ENCODE measurements at regions not wholly inside any gene's neighbourhood (a gene's known extent, or its start where the extent isn't known, plus 50 kb on each side); places are given as distances from the start of the nearest gene placed in this dataset.

GRCh38 chr5:145393426-145393825, 441.7 kb downstream of the PRELID2 start:
- BruUV-seq (replicated peaks), result no TSS peak
- in situ Hi-C loops (cut with MboI), result no loop called here
- Histone ChIP-seq H3K9me3 (replicated peaks; ENCODE audit: control insufficient read depth, insufficient read depth, low read depth, low read length) (no peaks in the 10 kb centered on the region), H2AFZ (ENCODE audit: low read depth, low read length) (no peak overlapping the region), H3K36me3 (ENCODE audit: control insufficient read depth, insufficient read depth, low read length) (no peaks in the 10 kb centered on the region), H3K9ac (ENCODE audit: insufficient read depth in 1 of 2, low read depth in 2 of 2, low read length in 2 of 2) (no peak overlapping the region), H3K27ac (ENCODE audit: extremely low read depth, low read depth, low read length) (no peak overlapping the region), H3K4me2 (ENCODE audit: insufficient read depth, low read length) (no peak overlapping the region), H3K27me3 (ENCODE audit: control insufficient read depth in 2 of 2, insufficient read depth in 2 of 2, low read length in 2 of 2) (no peaks in the 10 kb centered on the region), H3K9me1 (ENCODE audit: control insufficient read depth, insufficient read depth, low read length) (no peaks in the 10 kb centered on the region), H4K20me1 (replicated peaks; ENCODE audit: control insufficient read depth, insufficient read depth, low read length) (no peaks in the 10 kb centered on the region), H3K79me2 (ENCODE audit: control insufficient read depth, insufficient read depth, low read length) (no peaks in the 10 kb centered on the region), H3K4me3 (no peak overlapping the region), H3K4me1 (replicated peaks in 1 of 2; ENCODE audit: control insufficient read depth in 2 of 2, insufficient read depth in 2 of 2, low read length in 2 of 2) (no peaks in the 10 kb centered on the region)
- no peak for ATAC-seq
- POLR2A ChIA-PET, result no interaction called here
- CTCF ChIA-PET (ENCODE audit: low intra/inter-chr PET ratio), result no interaction called here
- intact Hi-C loops (cut with micrococcal nuclease), result no loop called here
- TF ChIP-seq ZNF12 (CRISPR knock-in tag; IDR thresholded peaks at IDR 0.05), result no peak
- TF ChIP-seq PTRF (tag; IDR thresholded peaks at IDR 0.05), result no peak
- no peak for TF ChIP-seq ZKSCAN8 (CRISPR knock-in tag; IDR thresholded peaks at IDR 0.05)
- no peak for TF ChIP-seq ZC3H11A (IDR thresholded peaks at IDR 0.05; ENCODE audit: low read depth, low read length)
- TF ChIP-seq TSC22D4 (tag; IDR thresholded peaks at IDR 0.05), result no peak
- TF ChIP-seq GTF2B (IDR thresholded peaks at IDR 0.05; ENCODE audit: extremely low read depth, insufficient read length), result no peak
- no peak for TF ChIP-seq ZNF778 (CRISPR knock-in tag; IDR thresholded peaks at IDR 0.05)
- TF ChIP-seq MYNN (IDR thresholded peaks at IDR 0.05), result no peak
- no peak for TF ChIP-seq MYNN (CRISPR knock-in tag; IDR thresholded peaks at IDR 0.05)
- no peak for TF ChIP-seq ZNF561 (CRISPR knock-in tag; conservative IDR thresholded peaks at IDR 0.05)
- FAIRE-seq, result no peak
- DNase-seq (ENCODE audit: extremely low read depth in 1 of 4, low spot score in 3 of 4), result no peak
- WGBS (ENCODE audit: insufficient coverage, low coverage, missing lambda C conversion rate), result 0% methylated on average over 3 of the region's 3 CpGs

Data from K562 (cell line).